Hepatocyte (in vitro differentiated cells): ENCODE measurements at regions not wholly inside any gene's neighbourhood (a gene's known extent, or its start where the extent isn't known, plus 50 kb on each side); places are given as distances from the start of the nearest gene placed in this dataset.

Experiments
- DNase-seq: peaks from one replicate; pipeline ENCODE4 v3.0.0-alpha.2; 2016; ENCODE audit warnings: low spot score
- H2AFZ ChIP-seq: fragments of 200-600 bp; sonication (generic); 2 replicates; pipeline ENCODE4 v1.6.0; 2016; ENCODE audit warnings: antibody characterized with exemption, mild to moderate bottlenecking
- H3K27ac ChIP-seq: fragments of 200-600 bp; sonication (generic); 2 replicates; pipeline ENCODE4 v1.5.1; 2016; ENCODE audit warnings: mild to moderate bottlenecking
- H3K27me3 ChIP-seq: fragments of 200-600 bp; sonication (generic); 2 replicates; pipeline ENCODE4 v1.6.1; 2016
- H3K36me3 ChIP-seq: fragments of 200-600 bp; sonication (generic); replicated peaks from 2 replicates; pipeline ENCODE4 v1.5.1; 2016; ENCODE audit warnings: low read depth; ENCODE audit not compliant: insufficient read depth
- H3K4me1 ChIP-seq: fragments of 200-600 bp; sonication (generic); 2 replicates; pipeline ENCODE4 v1.5.1; 2016; ENCODE audit warnings: mild to moderate bottlenecking, moderate library complexity; ENCODE audit not compliant: insufficient read depth
- H3K4me2 ChIP-seq: fragments of 200-600 bp; sonication (generic); 2 replicates; pipeline ENCODE4 v1.6.0; 2016
- H3K4me3 ChIP-seq: fragments of 200-600 bp; sonication (generic); 2 replicates; pipeline ENCODE4 v1.5.1; 2016; ENCODE audit warnings: mild to moderate bottlenecking
- H3K79me2 ChIP-seq: fragments of 200-600 bp; sonication (generic); 2 replicates; pipeline ENCODE4 v1.6.0; 2017; ENCODE audit warnings: mild to moderate bottlenecking
- H3K9me2 ChIP-seq: fragments of 200-600 bp; sonication (generic); replicated peaks from 2 replicates; pipeline ENCODE4 v1.6.0; 2017; ENCODE audit warnings: mild to moderate bottlenecking; ENCODE audit not compliant: insufficient read depth
- H3K9me3 ChIP-seq: fragments of 200-600 bp; sonication (generic); 2 replicates; pipeline ENCODE4 v1.5.1; 2016; ENCODE audit warnings: low read depth, mild to moderate bottlenecking
- H4K20me1 ChIP-seq: fragments of 200-600 bp; sonication (generic); 2 replicates; pipeline ENCODE4 v1.6.0; 2016; ENCODE audit warnings: mild to moderate bottlenecking; ENCODE audit not compliant: insufficient read depth, poor library complexity, severe bottlenecking
- EZH2 ChIP-seq: fragments of 200-600 bp; sonication (generic); IDR thresholded peaks from 2 replicates; pipeline ENCODE4 v1.6.1; 2016; ENCODE audit warnings: antibody characterized with exemption, mild to moderate bottlenecking, borderline replicate concordance
- EZH2phosphoT487 ChIP-seq: fragments of 200-600 bp; sonication (generic); IDR thresholded peaks from one replicate; pipeline ENCODE4 v1.6.1; 2018; ENCODE audit warnings: antibody characterized with exemption, mild to moderate bottlenecking, low read depth, moderate library complexity; ENCODE audit not compliant: unreplicated experiment, severe bottlenecking
- WGBS: methylation state at CpG from one replicate; pipeline ENCODE4 v1.1.6; 2016; ENCODE audit warnings: low lambda C conversion rate; ENCODE audit errors: missing lambda C conversion rate; 5-methylcytosine and 5-hydroxymethylcytosine counted together
- TF ChIP-seq, protein P1 (sequence below): fragments of 200-600 bp; sonication (generic); IDR thresholded peaks from 2 replicates; pipeline ENCODE4 v1.5.1; 2016; ENCODE audit warnings: antibody characterized with exemption, mild to moderate bottlenecking; ENCODE audit not compliant: poor library complexity

DNA sequence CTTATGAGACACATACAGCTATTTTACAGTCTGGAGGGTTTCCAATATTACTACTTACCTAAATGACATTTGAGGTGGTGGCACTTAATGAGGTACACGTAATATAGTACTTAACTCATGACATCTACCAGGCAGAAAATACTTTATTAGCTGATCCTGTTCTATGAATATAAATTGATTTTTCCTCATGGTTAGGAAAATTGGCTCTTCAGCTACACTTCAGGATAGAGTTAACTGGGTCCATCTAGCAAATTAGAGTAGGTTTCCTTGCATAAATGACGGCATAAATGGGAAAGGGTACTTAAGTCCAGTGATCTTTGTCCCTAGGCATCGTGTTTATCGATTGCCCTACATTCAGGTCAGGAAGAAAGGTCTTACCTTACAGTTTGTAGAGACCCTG lies 988.8 kb upstream of the TMPRSS15 start:
- Histone ChIP-seq H2AFZ (no peak overlapping the region), H3K4me1 (no peaks in the 10 kb centered on the region), H3K27me3 (no peaks in the 10 kb centered on the region), H3K36me3 (no peaks in the 10 kb centered on the region), H3K27ac (no peak overlapping the region), H4K20me1 (no peaks in the 10 kb centered on the region), H3K4me2 (no peak overlapping the region), H3K9me2 (no peaks in the 10 kb centered on the region), H3K4me3 (no peak overlapping the region), H3K9me3 (no peaks in the 10 kb centered on the region), H3K79me2 (no peaks in the 10 kb centered on the region)
- TF ChIP-seq, protein P1, sequence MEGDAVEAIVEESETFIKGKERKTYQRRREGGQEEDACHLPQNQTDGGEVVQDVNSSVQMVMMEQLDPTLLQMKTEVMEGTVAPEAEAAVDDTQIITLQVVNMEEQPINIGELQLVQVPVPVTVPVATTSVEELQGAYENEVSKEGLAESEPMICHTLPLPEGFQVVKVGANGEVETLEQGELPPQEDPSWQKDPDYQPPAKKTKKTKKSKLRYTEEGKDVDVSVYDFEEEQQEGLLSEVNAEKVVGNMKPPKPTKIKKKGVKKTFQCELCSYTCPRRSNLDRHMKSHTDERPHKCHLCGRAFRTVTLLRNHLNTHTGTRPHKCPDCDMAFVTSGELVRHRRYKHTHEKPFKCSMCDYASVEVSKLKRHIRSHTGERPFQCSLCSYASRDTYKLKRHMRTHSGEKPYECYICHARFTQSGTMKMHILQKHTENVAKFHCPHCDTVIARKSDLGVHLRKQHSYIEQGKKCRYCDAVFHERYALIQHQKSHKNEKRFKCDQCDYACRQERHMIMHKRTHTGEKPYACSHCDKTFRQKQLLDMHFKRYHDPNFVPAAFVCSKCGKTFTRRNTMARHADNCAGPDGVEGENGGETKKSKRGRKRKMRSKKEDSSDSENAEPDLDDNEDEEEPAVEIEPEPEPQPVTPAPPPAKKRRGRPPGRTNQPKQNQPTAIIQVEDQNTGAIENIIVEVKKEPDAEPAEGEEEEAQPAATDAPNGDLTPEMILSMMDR, result no peak
- TF ChIP-seq EZH2 (no peak), EZH2phosphoT487 (no peak)
- 89% methylated on average over 4 of the region's 4 CpGs for WGBS
- DNase-seq, result no peak

DNA sequence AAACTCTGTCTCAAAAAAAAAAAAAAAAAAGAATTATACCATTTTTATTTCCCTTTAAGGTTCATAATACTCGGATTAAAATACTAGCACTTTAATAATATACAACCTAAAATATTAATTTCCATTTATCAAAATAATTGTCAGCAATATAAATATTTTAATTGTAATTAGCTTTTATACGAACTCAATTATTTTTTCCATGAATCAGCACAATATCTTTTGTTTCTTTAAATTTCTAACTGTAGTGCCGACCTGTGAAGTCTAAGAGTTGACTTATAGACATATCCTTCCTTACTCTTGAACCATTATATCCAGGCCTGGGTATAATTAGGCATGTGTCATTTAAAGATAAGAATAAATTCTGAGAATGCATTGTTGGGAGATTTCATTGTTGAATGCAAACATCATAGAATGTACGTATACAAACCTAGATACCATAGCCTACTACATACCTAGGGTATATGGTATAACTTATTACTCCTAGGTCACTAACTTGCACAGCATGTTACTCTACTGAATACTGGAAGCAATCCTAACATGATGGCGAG lies 996.7 kb upstream of the TMPRSS15 start:
- Histone ChIP-seq H2AFZ (no peak overlapping the region), H3K36me3 (no peaks in the 10 kb centered on the region), H4K20me1 (no peaks in the 10 kb centered on the region), H3K27me3 (no peaks in the 10 kb centered on the region), H3K27ac (no peak overlapping the region), H3K4me3 (no peak overlapping the region), H3K4me1 (no peaks in the 10 kb centered on the region), H3K79me2 (no peaks in the 10 kb centered on the region), H3K9me3 (no peaks in the 10 kb centered on the region), H3K9me2 (no peaks in the 10 kb centered on the region), H3K4me2 (no peak overlapping the region)
- DNase-seq, result no peak
- 81% methylated on average over 5 of the region's 5 CpGs for WGBS
- TF ChIP-seq EZH2, result no peak
- TF ChIP-seq, protein P1, result no peak
- no peak for TF ChIP-seq EZH2phosphoT487

DNA sequence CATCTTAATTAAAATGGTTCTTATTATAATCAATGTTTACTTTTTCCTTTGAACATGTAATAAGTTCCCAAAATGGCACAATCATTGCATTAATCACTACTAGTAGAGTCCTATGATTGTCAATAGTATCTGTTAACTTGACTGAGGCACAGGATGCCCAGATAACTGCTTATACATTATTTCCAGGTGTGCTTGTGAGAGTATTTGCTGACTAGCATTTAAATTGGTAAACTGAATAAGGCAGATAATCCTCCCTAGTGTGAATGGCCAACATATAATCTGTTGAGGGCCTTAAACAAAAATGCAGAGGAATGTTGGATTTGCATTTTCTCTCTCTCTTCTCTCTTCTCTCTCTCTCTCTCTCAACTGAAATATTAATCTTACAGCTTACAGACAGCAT lies 999.3 kb upstream of the TMPRSS15 start:
- Histone ChIP-seq H3K27ac (no peak overlapping the region), H3K4me3 (no peak overlapping the region), H4K20me1 (no peaks in the 10 kb centered on the region), H3K9me3 (no peaks in the 10 kb centered on the region), H3K4me2 (no peak overlapping the region), H3K36me3 (no peaks in the 10 kb centered on the region), H3K79me2 (no peaks in the 10 kb centered on the region), H2AFZ (no peak overlapping the region), H3K27me3 (no peaks in the 10 kb centered on the region), H3K9me2 (no peaks in the 10 kb centered on the region), H3K4me1 (no peaks in the 10 kb centered on the region)
- no peak for DNase-seq
- TF ChIP-seq EZH2 (no peak), EZH2phosphoT487 (no peak)
- TF ChIP-seq, protein P1, result no peak

DNA sequence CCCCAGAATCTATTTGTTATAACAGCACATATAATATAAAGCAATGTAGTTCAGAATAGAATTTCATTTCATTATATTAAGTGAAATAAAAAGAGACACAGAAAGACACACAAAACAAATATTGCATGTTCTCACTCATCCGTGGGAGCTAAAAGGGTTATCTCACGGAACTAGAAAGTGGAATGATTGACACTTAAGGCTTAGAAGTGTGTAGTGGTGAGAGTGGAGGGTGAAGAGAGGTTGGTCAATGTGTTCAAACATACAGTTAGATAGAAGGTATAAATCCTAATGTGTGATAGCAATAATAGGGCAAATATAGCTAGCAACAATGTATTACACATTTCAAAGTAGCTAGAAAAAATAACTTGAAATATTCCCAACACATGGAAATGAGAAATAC lies 1001.7 kb upstream of the TMPRSS15 start:
- Histone ChIP-seq H3K4me2 (no peak overlapping the region), H4K20me1 (no peaks in the 10 kb centered on the region), H2AFZ (no peak overlapping the region), H3K4me1 (no peaks in the 10 kb centered on the region), H3K36me3 (no peaks in the 10 kb centered on the region), H3K79me2 (no peaks in the 10 kb centered on the region), H3K9me2 (no peaks in the 10 kb centered on the region), H3K27me3 (no peaks in the 10 kb centered on the region), H3K27ac (no peak overlapping the region), H3K9me3 (no peaks in the 10 kb centered on the region), H3K4me3 (no peak overlapping the region)
- DNase-seq, result no peak
- TF ChIP-seq, protein P1, result no peak
- no peak for TF ChIP-seq EZH2phosphoT487
- no peak for TF ChIP-seq EZH2
- 73% methylated on average over 2 of the region's 2 CpGs for WGBS
